Pulmonary artery endothelial cell (primary cell): ENCODE measurements at regions not wholly inside any gene's neighbourhood (a gene's known extent, or its start where the extent isn't known, plus 50 kb on each side); places are given as distances from the start of the nearest gene placed in this dataset.

Experiments
- DNase-seq: peaks from one replicate; pipeline ENCODE4 v3.0.0-alpha.2; 2011; ENCODE audit warnings: low read depth, low spot score

GRCh38 chr7:25855854-25856782 is 295.9 kb upstream of the NFE2L3 start:
- DNase-seq: no peak

GRCh38 chr7:25857376-25858067 is 294.5 kb upstream of the NFE2L3 start:
- DNase-seq: no peak

DNA sequence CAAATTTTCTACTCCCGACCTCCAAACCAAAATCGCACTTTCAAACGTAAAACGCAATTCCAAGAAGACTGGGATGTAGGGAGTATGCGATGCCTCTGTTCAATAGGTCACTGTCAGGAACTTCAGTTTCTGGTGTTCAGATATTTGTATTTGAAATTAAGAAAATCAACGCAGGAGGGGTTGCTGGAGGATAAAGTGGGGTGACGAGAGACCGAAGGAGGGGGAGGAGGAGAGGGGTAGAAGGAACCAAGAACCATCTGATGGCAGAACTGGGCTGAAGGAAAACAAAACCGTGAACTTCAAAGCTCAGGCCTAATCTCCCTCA is 293.8 kb upstream of the NFE2L3 start:
- DNase-seq: no peak

GRCh38 chr7:25858525-25859411 is 293.2 kb upstream of the NFE2L3 start:
- no peak for DNase-seq

DNA sequence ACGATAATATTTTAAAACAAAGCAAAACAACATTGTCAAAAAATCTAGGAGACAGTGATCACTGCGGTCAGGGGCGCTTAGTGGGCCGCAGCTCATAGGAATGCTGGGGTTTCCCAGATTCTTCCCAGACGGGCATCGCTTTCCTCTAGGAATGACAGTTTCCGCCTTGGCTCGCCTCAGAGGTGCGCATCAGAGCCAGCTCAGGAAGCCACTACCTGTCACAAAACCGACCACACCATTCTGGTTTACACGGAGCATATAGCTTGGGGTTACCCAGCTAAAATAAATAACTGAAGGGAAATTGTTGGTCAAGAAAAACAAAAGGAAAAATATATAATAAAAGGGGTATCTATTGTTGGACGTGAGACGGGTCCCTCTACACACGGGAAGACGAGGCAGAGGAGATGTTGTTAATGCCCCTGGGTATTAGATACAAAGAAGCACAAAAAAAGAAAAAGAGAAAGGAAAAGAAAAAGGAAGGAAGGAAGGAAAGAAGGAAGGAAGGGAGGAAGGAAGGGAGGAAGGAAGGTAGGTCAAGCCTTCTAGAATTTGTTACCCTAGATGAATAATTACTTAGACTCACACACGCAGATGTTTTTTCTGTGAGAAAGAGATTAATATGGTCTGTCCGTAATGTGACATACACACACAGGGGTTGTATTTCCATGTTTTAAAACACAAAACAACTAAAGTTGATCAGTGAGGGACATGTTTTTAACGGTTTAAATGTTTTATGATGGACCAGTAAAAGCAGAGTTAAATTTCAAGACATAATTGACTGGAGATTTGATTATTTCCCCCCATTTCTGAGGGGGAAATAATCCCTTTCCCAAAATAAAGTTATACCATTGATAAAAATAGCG is 292.4 kb upstream of the NFE2L3 start:
- no peak for DNase-seq

DNA sequence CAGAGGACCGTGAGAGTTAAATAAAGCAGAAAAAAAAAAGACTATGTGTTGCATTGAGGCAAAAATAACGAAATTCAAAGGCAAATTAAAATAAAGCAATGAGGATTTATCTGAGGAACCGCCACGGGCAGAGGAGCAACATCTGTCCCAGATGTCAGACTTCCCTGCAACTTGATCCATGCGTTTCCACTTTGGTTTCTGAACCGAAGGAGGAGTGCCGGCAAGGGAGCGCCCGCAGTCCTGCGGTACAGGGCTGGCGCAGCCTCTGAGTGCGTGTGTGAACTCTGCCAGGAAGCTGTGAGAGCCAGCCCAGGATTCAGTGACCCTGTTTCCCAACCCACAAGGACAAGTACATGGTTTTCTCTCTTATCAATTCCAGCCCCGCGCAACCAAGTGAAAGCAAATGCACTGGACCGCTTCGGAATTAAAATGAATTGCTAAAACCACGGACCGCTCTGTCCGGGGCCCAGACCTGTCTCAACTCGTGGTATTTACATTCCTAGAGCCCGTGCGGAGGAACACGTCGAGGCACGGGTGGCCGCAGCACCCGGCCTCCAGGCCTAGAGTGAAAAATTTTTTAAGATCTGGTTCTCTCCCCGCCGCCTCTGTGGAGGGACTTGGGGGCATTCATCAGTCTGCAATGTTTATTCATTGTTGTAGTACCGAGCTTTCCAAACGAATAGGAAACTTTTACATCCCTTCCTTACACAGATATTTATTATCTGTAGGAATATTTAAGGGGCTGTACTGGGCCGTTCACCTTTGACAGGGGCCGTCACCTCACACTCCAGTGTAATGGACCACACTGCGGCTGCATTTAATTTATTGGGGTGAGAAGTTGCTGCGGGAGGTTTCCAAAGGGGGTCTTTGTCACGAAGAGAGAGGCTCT is 291.5 kb upstream of the NFE2L3 start:
- no peak for DNase-seq

- no peak for DNase-seq
These were observed 290.9 kb upstream of the NFE2L3 start for GRCh38 chr7:25861164-25861496.

GRCh38 chr7:25861601-25862260 is 290.3 kb upstream of the NFE2L3 start:
- no peak for DNase-seq

DNA sequence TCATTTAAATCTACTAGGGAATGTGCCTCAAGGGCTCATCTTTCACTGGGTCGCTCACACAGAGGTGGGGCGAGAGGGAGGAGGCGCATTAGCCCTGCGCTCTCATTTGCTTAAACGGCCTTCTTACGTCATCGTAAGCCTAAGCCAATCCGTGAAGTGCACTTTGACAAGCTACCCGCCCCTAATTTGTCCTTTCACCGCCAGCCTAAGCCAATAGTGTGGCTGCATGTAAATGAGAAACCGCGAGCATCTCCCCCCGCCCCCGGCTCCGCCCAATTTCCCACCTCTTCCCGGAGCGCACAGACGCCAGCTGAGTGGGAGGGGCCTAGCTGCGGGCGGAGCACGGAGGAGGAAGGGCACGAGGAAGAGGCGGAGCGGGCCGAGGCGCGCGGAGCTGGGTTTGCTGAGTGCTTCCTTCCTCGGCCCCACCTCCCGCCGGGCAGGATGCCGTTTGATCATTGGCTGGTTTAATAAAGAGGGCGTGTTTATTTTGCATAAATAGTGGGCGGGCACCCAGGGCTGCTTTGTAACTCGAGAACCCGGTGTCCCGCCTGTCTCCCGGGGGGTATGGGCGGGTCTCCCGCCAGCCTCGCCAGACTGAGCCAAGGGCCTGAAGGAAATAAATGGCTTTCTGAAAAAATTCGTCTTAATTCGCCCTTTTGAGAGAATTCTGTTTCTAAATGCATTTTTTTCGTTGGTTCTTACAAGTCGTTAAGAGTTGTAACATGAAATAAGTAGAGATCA is 289.6 kb upstream of the NFE2L3 start:
- peak; percentile 97 for DNase-seq

DNA sequence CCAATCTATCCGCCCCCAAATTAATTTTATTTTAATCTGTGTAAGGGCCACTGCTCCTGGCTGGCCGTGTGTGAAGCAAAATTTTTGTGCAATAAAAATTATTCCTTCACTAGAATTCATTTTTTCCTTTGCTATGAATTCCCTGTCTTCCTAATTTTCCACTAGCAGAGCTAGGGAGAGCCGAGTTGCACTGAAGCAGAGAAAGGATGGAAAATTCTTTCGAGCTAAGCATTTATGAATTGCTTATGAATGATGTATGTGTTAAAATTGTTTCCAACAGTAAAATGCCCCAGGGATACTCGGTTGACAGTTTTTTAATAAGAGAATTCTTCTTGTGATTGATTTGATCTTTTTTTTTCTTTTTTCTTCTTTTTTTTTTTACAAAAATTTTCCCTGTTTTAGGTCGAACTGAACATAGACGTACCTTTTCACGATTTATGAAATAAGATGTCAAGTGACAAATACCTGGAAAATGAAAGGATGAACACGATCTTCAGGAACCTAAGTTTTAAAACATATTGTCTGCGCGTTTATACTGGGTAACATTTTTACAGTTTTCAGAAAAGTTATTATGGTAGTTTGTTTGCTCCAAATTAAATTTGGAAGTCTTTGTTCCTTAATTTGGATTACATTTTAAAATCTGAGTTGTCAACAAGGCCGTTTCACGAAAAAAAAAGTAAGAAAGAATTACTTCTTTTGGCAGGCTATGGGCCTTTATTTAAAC is 288.8 kb upstream of the NFE2L3 start:
- DNase-seq: no peak

GRCh38 chr7:25863729-25864110 is 288.3 kb upstream of the NFE2L3 start:
- DNase-seq: no peak

- DNase-seq: no peak
These were observed 287.5 kb upstream of the NFE2L3 start for GRCh38 chr7:25864511-25864910.

GRCh38 chr7:25864943-25865751 is 286.9 kb upstream of the NFE2L3 start:
- no peak for DNase-seq

DNA sequence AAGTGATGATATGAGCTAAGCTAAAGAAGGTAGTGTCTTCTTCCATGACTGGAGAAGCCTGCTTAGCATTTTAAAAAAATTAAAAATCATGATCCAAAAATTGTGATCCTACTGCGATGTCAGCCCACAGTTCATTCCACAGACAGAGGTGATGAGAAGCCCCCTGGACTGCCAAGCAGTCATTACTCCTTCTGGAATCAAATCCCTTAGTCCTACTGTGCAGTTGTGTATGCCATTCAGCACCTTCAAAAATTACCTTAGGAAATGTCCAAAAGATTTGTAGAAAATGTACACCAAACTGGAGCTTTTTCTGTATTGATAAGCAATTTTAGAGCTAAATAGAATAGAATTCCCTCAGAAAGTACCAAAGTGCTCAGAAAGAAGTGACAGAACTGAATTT is 283.5 kb upstream of the NFE2L3 start:
- DNase-seq: no peak

DNA sequence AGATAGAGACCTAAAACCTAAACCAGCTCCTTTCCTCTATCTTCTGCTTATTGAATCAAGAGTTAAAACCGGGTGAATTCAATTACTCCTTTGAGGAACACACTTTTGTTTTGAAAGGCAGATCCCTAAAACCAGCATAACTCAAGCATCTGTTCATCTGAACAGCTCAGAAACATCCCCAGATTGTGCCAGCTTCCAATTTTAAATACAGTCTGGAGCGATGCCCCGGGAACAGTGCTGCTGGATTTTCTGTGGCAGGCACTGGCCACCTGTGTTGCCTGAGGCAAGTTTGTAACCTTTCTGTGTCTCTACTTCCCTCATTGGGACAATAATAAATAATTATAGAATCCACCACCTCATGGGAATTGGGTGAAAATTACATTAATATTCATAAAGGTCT is 281.4 kb upstream of the NFE2L3 start:
- DNase-seq: no peak

DNA sequence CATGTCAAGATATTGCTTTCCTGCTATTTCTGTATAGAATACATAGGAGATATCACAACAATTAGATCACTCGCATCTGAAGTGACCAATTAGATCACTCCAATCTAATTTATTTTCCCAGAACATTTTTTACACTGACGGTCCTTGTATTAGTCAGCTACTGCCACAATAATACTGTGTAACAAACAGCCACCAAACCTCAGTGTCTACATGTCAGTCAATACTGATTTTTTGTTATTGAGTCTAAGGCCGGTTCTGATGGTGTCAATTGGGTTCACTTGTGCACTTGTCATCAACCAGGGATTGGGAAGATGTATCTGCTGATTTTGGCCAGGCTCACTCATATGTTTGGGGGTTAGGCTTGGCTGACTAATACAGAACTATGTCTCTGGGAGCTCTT is 275.9 kb upstream of the NFE2L3 start:
- no peak for DNase-seq
